ENCODE measurements at regions not wholly inside any gene's neighbourhood (a gene's known extent, or its start where the extent isn't known, plus 50 kb on each side); places are given as distances from the start of the nearest gene placed in this dataset.
A peak's percentile ranks its signal among the peaks of the same experiment; 100 is the strongest.

- intact Hi-C loops (cut with DNase I; ENCODE audit: low total_unique reads) = no loop called here
- TF ChIP-seq EP300 (IDR thresholded peaks at IDR 0.05) = no peak
- no peak for TF ChIP-seq POLR2A (IDR thresholded peaks at IDR 0.05)
- TF ChIP-seq, protein P1, sequence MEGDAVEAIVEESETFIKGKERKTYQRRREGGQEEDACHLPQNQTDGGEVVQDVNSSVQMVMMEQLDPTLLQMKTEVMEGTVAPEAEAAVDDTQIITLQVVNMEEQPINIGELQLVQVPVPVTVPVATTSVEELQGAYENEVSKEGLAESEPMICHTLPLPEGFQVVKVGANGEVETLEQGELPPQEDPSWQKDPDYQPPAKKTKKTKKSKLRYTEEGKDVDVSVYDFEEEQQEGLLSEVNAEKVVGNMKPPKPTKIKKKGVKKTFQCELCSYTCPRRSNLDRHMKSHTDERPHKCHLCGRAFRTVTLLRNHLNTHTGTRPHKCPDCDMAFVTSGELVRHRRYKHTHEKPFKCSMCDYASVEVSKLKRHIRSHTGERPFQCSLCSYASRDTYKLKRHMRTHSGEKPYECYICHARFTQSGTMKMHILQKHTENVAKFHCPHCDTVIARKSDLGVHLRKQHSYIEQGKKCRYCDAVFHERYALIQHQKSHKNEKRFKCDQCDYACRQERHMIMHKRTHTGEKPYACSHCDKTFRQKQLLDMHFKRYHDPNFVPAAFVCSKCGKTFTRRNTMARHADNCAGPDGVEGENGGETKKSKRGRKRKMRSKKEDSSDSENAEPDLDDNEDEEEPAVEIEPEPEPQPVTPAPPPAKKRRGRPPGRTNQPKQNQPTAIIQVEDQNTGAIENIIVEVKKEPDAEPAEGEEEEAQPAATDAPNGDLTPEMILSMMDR (IDR thresholded peaks at IDR 0.05) = no peak
- no peak for TF ChIP-seq POLR2AphosphoS5 (IDR thresholded peaks at IDR 0.05)
- Histone ChIP-seq H3K4me3 (no peak overlapping the region), H3K9me3 (no peaks in the 10 kb centered on the region), H3K36me3 (no peaks in the 10 kb centered on the region), H3K4me1 (peaks cover 0 to 4% (median 0%) of the 10 kb centered on the region in 4 donors), H3K27me3 (no peaks in the 10 kb centered on the region), H3K27ac (no peak overlapping the region)
- 71 to 77% (median 76%) methylated on average over 6 of the region's 6 CpGs for WGBS, 5 donors
- no peak for DNase-seq
Measured at GRCh38 chr12:127240249-127240929, 1026.6 kb upstream of the TMEM132C start.

GRCh38 chr12:127241072-127241817 is 1025.7 kb upstream of the TMEM132C start:
- H3K27ac ChIP-seq = no peak overlapping the region
- WGBS, 5 donors = 65 to 78% (median 69%) methylated on average over 8 of the region's 8 CpGs
- intact Hi-C loops (cut with DNase I; ENCODE audit: low total_unique reads) = no loop called here
- DNase-seq = peak in 1 of 2 donors; percentile 7
- no peaks in the 10 kb centered on the region for H3K27me3 ChIP-seq
- H3K4me3 ChIP-seq = no peak overlapping the region
- H3K36me3 ChIP-seq = no peaks in the 10 kb centered on the region
- H3K4me1 ChIP-seq = peaks cover 0 to 4% (median 0%) of the 10 kb centered on the region in 4 donors
- TF ChIP-seq, protein P1 (IDR thresholded peaks at IDR 0.05) = no peak
- TF ChIP-seq EP300 (IDR thresholded peaks at IDR 0.05) = no peak
- no peak for TF ChIP-seq POLR2AphosphoS5 (IDR thresholded peaks at IDR 0.05)
- no peak for TF ChIP-seq POLR2A (IDR thresholded peaks at IDR 0.05)
- H3K9me3 ChIP-seq = no peaks in the 10 kb centered on the region

DNA sequence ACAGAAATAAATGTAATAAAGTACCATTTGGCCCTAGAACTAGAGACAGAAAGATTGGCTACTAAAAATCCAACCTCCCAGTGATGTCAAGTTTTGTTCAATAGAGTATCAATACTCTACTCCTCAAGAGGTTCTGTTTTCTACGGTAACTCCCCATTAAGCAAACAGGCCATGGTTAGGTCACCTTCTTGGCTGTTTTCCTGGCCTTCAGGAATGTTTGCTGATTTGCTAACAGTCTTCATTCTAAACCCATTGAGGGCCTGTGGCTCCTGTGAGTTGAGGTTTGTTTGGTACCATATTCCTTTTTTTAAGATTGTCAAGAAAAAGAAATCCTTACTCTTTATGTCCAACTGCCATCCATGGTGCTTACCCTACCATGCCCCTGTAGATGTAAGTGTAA is 1022.0 kb upstream of the TMEM132C start:
- Histone ChIP-seq H3K27me3 (no peaks in the 10 kb centered on the region), H3K36me3 (no peaks in the 10 kb centered on the region), H3K27ac (no peak overlapping the region), H3K4me3 (no peak overlapping the region), H3K9me3 (no peaks in the 10 kb centered on the region), H3K4me1 (peaks cover 0 to 4% (median 0%) of the 10 kb centered on the region in 4 donors)
- peak in 1 of 2 donors; percentile 28 for DNase-seq
- 18 to 64% (median 33%) methylated on average over 1 of the region's 1 CpG for WGBS, 5 donors
- TF ChIP-seq POLR2A (IDR thresholded peaks at IDR 0.05) (no peak), POLR2AphosphoS5 (IDR thresholded peaks at IDR 0.05) (no peak)
- intact Hi-C loops (cut with DNase I; ENCODE audit: low total_unique reads) = no loop called here

DNA sequence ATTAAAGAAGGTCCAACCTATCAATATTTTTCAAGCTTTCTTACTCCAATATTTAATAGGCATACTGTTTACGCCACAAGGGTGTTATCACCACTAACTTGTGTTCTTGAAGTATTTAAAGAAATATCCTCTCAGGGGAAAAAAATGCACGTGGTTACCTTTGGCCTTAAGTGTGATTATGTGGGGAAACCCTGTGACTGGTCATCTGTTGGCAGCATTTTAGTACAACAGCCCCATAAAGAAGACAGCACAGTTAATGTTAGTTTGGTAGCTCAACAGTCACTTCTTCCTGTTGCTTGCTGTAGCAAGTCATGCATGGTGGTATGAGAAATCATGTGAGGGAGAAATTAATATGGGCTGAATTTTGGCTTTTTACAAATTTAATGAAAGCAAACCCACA is 1021.5 kb upstream of the TMEM132C start:
- TF ChIP-seq, protein P1 (IDR thresholded peaks at IDR 0.05) = no peak
- TF ChIP-seq EP300 (IDR thresholded peaks at IDR 0.05) (no peak), POLR2AphosphoS5 (IDR thresholded peaks at IDR 0.05) (no peak), POLR2A (IDR thresholded peaks at IDR 0.05) (no peak)
- intact Hi-C loops (cut with DNase I; ENCODE audit: low total_unique reads) = no loop called here
- no peaks in the 10 kb centered on the region for H3K27me3 ChIP-seq
- no peaks in the 10 kb centered on the region for H3K36me3 ChIP-seq
- no peak overlapping the region for H3K4me3 ChIP-seq
- H3K4me1 ChIP-seq = peaks cover 0 to 4% (median 0%) of the 10 kb centered on the region in 4 donors
- no peaks in the 10 kb centered on the region for H3K9me3 ChIP-seq
- WGBS, 5 donors = 51 to 59% (median 58%) methylated on average over 2 of the region's 2 CpGs
- no peak overlapping the region for H3K27ac ChIP-seq
- no peak for DNase-seq

All from stomach (tissue), 8 donors.